HG02610 (cell line): ENCODE measurements at regions not wholly inside any gene's neighbourhood (a gene's known extent, or its start where the extent isn't known, plus 50 kb on each side); places are given as distances from the start of the nearest gene placed in this dataset.
"Not testable (repeated sequence)": the region's sequence is repeated elsewhere in the genome, so short reads cannot be mapped to it uniquely, and the experiment has no call there.

Source experiments
- ATAC-seq: cut with Tn5 transposase; IDR thresholded peaks from one replicate; pipeline ENCODE4 v1.9.1; 2021; ENCODE audit warnings: mild to moderate bottlenecking, moderate library complexity; ENCODE audit not compliant: unreplicated experiment

DNA sequence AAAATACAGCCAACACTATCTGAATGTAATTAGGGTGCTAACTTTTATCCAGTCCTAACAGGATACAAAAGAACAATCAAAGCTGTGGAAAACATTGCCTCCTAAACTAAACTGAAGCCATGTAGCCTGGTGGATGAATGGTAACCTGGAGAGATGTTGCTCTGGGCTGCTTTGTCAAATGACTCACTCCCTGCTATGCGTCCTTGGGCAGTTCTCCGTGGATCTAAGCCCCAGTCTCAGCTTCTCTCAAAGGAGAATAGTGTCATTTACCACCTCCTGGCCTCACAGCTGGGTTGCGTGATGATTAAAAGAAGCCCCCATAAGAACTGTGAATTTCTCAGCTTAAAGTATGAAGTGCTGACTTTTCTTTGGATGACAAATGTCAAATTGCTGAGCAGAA is 203.7 kb downstream of the ICOS start:
- no peak for ATAC-seq

DNA sequence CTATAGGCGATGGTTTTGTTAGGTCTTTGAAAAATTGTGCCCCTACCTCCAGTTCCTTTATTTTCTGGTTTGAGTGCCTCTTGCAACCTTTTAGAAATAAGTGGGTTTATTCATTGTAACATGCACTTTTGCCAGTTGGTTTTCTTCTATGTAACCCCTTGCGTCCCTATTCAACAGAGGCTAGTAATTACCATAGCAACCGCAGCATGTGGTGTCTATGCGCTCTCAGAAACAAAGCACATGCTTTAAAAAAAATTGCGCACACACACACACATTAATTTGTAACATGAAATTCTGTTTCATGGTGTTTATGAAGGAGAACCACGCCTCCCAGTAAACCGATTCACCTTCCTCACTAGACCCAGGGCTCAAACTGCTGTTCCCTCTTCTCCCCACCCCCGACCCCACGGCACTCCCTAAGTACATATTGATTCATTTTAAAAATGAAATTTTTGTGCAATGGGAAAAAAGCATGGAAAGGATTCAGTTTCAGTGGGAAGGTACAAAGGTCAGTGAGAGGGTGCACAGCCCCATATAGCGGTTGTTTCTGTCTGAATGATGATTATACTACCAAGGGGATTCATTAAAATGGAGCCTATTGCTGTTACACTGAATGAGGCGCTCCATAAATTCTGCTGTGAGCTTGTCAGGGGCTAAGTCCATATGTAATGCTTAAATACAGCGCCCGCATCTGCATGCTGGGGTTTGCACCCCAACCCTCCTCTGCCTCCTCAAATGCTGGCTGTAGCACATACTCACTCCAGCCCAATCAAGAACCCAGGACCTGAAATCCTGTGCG is 206.9 kb downstream of the ICOS start:
- ATAC-seq: no peak

DNA sequence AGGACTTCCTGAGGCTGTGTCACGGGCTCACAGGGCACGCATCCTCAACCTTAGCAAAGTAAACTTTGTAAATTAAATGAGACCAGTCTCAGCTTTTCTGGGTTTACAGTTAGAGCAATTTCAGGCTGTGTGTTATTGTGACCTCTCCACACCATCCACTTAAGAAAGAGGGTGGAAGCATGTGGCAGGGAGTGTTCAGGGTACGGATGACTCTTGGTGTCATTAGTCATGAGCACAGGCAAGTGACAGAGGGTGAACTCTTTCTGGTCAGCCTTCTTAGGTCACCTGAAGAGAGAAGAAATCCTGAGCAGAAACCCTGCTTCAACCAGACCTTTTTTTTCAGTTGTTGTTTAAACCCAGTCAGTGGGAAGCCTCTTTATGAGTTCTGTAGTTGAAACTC is 207.9 kb downstream of the ICOS start:
- no peak for ATAC-seq

DNA sequence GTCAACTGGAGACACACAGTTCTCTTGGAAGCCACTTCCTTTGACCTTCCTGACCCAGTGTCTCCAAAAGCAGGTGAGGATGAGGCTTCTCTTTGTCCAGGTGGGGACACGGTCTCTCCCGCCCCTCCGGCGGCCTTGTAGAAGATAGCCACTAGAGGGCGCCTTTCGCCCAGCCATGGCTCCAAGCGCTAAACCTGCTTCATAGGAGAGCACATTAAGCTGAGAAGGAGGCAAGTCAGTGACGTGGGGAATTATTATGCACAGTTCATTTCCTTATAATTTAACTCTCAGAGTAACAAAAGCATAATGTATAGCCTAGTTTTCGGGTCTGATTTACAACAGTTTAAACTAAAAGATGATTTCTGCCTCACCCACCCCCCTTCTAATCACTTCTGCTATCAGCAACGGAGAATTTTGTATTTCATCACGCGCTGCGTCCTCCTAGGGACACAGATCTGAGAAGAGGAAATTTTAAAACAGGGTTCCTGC is 208.7 kb downstream of the ICOS start:
- peak; percentile 94 for ATAC-seq

DNA sequence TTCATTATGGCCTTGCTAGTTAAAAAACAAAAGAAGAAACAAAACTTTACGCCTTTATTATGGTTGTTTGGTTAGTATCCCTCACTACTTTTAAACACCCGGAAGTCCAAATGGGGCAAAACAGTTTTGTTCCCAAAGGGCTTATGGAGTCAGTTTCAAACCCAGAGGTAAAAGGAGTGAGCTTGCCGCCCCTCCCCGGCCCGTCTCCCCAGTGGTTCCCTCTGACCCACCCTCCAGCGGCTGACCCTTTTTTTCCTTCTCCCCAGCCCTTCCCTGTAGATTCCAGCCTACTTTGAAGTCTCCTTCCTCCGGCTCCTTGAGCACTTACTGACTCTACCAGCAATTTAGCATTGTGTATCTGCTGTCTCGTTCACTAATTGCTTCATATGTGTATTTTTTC is 209.2 kb downstream of the ICOS start:
- no peak for ATAC-seq

- ATAC-seq: not testable (repeated sequence)
These were observed 210.5 kb downstream of the ICOS start for GRCh38 chr2:204147040-204147439.

DNA sequence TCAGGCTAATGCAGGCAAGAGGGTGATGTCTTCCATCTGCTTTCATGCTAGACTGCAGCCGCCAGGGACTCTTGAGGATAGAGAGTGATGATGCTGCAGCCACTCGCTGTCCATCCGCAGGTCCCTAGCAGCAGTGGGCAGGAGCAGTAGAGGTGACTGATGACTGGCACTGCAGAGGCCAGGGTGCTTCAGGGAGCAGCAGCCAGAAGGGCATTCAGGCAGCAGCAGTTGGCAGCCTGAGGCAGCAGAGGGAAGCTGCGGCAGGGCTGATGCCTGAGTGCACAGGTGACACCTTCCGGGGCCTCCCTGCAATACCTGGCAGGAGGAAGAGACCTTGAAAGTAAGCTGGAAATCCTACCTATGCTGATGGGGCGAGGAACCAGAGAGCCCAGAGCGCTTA is 214.2 kb downstream of the ICOS start:
- no peak for ATAC-seq

DNA sequence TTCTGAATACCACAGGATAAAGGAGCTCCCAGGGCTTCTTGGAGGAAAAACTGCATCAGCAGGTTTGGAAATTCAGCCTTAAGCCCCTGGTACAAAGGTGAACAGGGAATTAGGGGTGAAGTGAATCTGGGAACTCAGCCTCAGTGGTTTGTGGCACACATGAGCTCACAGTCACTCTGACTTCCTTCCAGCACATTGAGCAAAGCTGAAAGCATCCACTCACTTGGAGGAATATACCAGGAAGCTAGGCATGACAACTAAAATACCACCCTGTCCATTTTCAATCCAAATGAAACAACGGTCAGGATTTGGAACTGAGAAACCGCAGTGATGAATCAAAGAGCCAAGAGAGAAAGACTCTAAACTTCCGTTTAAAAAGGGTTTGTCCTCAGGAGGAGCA is 216.1 kb downstream of the ICOS start:
- no peak for ATAC-seq

GRCh38 chr2:204154863-204155262 is 218.3 kb downstream of the ICOS start:
- no peak for ATAC-seq

DNA sequence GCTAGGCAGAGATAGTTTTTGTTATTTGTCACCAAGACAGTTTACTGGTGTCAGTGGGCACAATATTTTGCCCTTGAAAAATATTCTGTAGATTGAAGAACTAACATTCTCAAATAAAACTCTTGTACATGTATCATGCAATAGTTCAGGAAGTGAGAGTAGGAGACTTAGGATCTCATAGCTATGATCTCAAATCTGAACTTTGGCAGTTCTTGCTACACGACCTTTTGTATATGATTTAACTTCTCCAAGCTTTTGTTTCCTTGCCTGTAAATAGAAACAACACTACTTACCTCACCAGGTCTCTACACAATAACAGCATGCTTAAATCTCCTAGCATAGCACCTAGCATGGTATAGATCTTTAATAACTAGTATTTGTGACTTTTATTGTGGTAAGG is 219.9 kb downstream of the ICOS start:
- ATAC-seq: no peak

- ATAC-seq: no peak
These were observed 221.1 kb downstream of the ICOS start for GRCh38 chr2:204157684-204158083.

DNA sequence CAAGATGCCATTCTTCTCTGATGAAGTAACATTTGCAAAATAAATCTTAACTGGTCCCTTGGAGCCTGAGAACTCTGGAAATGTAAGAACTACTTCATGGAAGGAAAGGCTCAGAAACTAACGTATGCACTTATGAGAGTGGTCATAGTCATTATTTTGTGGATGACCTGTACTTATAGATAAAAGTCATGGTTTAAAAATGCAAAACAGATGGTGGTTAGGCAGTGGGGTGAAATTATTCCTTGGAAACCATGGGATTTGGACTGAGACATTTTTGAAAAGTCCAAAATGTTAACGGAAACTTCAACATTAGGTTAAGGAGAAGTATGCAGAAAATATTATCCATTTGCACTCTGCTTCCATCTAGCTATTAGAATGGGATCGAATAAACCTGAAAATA is 223.0 kb downstream of the ICOS start:
- ATAC-seq: no peak

DNA sequence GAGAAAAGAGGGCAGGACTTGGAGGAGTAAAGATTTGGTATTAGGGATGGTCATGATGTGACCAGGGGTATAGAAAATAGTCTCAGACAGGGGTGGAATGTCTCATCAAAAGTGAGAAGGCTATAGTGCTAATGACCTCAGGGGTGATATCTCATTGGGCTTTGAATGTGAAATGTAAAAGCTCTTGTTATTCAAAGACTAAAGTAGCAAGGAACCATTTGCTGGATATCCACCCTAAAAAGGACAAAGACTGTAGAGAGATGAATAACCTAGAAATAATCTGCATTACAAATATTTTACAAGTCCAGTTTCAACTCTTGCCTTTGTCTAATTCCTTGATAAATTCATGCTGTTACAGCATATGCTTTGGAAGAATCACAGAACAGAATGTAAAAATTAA is 224.4 kb downstream of the ICOS start:
- no peak for ATAC-seq

DNA sequence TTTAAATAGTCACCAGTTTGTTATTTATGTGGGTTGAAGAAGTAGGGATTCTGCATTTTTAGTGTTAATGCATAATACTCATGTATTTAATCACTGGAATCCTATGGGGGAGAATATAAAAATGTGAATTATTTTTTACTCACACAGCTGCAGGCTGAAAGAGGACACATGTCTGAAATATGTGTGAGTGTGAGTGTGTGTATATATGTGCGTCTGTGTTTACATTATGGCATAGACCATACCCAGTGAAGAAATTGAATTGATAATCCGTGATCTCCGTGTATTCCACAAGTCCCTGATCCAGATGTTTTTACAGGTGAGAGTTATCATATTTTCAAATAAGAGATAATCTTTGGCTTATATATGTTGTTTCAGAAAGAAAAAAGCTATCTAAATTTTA is 225.3 kb downstream of the ICOS start:
- no peak for ATAC-seq

DNA sequence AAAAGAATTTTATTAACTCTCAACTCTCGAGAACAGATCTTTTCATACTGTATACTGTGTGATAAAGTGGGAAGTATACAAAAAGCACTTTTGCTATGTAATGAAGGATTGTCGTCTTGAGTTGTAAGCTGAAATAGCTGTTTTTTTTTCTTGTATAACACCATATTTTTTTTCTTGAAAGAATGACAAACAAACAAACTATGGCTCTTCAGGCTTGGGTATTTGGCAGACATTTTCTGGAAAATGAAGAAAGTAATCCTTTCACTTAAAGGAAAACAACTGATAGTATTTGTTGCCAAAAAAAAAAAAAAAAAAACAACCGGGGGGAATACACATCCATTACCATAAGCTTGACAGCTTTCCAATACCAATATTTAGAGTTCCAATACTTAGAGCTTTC is 230.4 kb downstream of the ICOS start:
- no peak for ATAC-seq

- ATAC-seq: not testable (repeated sequence)
These were observed 231.1 kb downstream of the ICOS start for GRCh38 chr2:204167670-204168069.

DNA sequence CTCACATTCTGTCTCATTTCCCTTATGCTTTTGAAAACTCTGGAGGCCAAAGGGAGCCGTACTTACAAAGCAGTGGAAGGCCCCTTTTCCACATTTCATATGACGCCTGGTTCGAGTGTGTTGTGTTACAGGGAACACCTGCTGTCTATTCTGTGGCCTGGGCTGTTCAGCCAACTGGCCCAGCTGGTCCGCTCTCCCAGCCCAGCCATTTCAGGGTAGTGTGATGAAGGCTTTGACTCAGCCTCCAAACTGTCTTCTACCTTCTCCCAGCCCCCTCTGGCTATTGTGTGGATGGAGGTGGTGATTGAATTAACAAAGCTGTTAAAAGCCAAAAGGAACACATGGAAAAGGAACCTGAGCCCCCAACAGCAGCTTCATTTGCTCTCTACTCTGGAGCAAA is 233.8 kb downstream of the ICOS start:
- no peak for ATAC-seq

DNA sequence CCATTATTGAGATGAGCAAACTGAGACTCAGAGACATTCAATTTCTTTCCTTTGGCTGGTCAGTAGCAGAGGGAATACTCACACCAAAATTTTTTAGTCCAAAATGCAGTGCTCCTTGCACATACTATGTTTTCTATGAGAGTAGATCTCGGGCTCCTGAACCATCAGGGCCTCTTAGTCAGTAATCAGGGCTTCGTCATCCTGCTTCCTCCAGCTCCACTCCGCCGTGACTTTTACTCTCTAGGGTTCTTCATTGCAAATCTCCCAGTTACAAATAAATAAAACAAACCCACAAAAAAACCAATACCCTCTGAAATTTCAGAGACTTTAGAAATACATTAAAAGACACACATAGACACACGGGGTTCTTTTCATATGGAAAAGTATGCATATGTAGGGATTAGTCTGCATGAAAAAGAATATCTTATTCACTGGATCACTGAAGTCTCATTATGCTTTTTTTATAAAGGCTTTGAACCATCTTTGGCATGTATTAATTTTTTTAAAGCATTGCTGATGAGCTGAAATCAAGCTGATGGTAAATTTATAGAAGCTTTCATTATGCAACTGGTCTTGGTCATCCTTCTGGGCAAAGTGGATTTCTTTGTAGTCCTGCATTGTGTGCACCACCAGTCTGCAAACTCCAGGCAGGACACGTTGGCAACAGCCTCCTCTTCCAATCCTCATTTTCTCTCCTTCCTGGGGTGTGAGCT is 235.0 kb downstream of the ICOS start:
- ATAC-seq: no peak

DNA sequence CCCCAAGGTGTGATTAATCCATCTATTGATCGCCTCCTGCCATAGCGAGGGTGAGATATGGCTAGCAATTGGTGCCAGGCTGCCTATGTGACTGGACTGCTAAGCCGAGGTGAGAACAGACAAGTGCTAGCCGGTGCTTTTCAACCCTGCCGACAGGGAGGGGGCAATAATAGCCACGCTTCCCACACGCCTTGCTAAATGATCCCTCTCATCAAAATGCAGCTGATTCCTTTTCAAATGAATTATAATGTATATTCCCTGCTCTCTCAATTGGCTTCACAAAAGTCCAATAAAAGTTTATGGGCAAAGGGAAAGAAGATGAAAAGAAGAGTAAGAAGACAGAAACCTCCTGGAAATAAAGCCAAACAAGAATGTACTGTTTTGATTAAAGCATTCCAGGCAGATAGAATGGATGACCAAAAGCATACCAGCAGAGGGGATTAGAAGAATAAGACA is 235.6 kb downstream of the ICOS start:
- ATAC-seq: no peak

GRCh38 chr2:204174034-204174433 is 237.5 kb downstream of the ICOS start:
- no peak for ATAC-seq

DNA sequence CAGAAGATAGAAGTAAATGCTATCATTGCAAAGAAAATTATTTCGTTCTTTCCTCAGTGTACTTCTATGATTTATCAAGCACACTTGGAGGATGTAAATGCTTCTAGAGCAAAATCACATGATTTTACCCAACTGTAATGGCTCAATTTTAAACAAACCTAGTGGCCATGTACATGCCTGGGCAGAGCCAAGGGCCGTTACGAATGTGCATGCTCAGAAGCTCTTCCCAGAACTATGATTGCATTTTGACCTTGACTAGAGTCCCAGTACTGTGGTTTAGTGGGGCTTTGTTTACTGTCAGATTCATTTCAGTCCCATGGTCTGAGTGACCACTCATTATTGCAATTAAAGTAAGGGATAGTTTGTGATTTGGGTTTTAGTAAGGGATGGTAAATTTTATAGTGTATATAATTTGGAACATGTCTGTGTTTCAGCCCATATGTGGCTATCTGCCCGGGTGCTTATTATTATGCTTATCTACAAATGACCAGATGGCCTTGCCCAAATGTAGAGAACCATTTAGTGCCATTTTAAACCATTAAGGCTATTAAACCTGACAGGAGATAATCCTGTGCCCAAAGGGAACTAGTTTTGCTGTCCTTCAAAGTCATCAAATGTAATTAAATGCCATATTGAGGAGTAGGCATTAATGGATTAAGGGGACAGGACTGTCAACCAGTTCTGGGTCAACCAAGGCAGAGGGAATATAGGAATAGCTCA is 239.1 kb downstream of the ICOS start:
- no peak for ATAC-seq

- no peak for ATAC-seq
These were observed 239.7 kb downstream of the ICOS start for GRCh38 chr2:204176306-204176705.
